ENCODE measurements at regions not wholly inside any gene's neighbourhood (a gene's known extent, or its start where the extent isn't known, plus 50 kb on each side); places are given as distances from the start of the nearest gene placed in this dataset.

- TF ChIP-seq EGR2 (tag by site-specific recombination; IDR thresholded peaks at IDR 0.05; ENCODE audit: low read depth), result peak; percentile 14; the same call in 1 of the 2 replicates
- no peak for TF ChIP-seq ZNF501 (tag by site-specific recombination; IDR thresholded peaks at IDR 0.05)
- no peak for TF ChIP-seq ZNF701 (tag by site-specific recombination; IDR thresholded peaks at IDR 0.05)
- TF ChIP-seq ZNF354C (tag by site-specific recombination; IDR thresholded peaks at IDR 0.05; ENCODE audit: borderline replicate concordance, low read depth), result no peak
- no peak for TF ChIP-seq ZNF747 (tag by site-specific recombination; IDR thresholded peaks at IDR 0.05)
- no peak for TF ChIP-seq ZNF335 (tag by site-specific recombination; conservative IDR thresholded peaks at IDR 0.05)
- TF ChIP-seq ZNF645 (tag by site-specific recombination; IDR thresholded peaks at IDR 0.05), result no peak
- peak; percentile 38 for TF ChIP-seq ZFHX2 (tag by site-specific recombination; conservative IDR thresholded peaks at IDR 0.05)
- TF ChIP-seq ZNF146 (tag by site-specific recombination; IDR thresholded peaks at IDR 0.05), result no peak
- no peak for TF ChIP-seq ZSCAN5A (tag by site-specific recombination; IDR thresholded peaks at IDR 0.05)
- ChIA-PET CTCF (interaction anchor here (0.6 to 10.0 kb wide), 9 partner anchors 15 to 406 kb away, joined by 3 to 175 read pairs (median 3); no protein-coding TSS in a partner anchor), POLR2A (interaction anchor here (0.7 kb wide), 1 partner anchor 10 kb away, joined by 4 read pairs; no protein-coding TSS in a partner anchor)
- H3K4me1 ChIP-seq (ENCODE audit: control insufficient read depth, insufficient read depth, low read length), result peaks cover 11% of the 10 kb centered on the region
- no peak overlapping the region for H3K27ac ChIP-seq (ENCODE audit: extremely low read depth, low read depth, low read length)
- no peaks in the 10 kb centered on the region for H3K9me3 ChIP-seq (ENCODE audit: control insufficient read depth, insufficient read depth, low read depth, low read length)
- H3K4me3 ChIP-seq (ENCODE audit: low read depth, low read length), result no peak overlapping the region
- H3K36me3 ChIP-seq (ENCODE audit: control insufficient read depth in 2 of 2, insufficient read depth in 1 of 2, low read length in 2 of 2), result no peaks in the 10 kb centered on the region; a peak in 1 of 3 replicates
Measured at GRCh38 chr19:28472843-28473242, 740.1 kb downstream of the UQCRFS1 start.

- no peaks in the 10 kb centered on the region for H3K9me3 ChIP-seq (ENCODE audit: control insufficient read depth, insufficient read depth, low read depth, low read length)
- CTCF ChIA-PET, result interaction anchor here (0.8 to 10.0 kb wide), 7 partner anchors 9 to 407 kb away, joined by 3 to 175 read pairs (median 3); no protein-coding TSS in a partner anchor
- POLR2A ChIA-PET, result no interaction called here
- no peak overlapping the region for H3K4me3 ChIP-seq (ENCODE audit: low read depth, low read length)
- no peak for TF ChIP-seq ZNF280D (tag by site-specific recombination; IDR thresholded peaks at IDR 0.05)
- TF ChIP-seq REPIN1 (tag by site-specific recombination; IDR thresholded peaks at IDR 0.05; ENCODE audit: low read depth), result no peak
- no peak for TF ChIP-seq GLIS2 (tag by site-specific recombination; IDR thresholded peaks at IDR 0.05)
- TF ChIP-seq ZNF202 (tag by site-specific recombination; IDR thresholded peaks at IDR 0.05; ENCODE audit: borderline replicate concordance), result no peak
- no peak for TF ChIP-seq ZSCAN4 (tag by site-specific recombination; IDR thresholded peaks at IDR 0.05)
- H3K36me3 ChIP-seq (ENCODE audit: control insufficient read depth in 2 of 2, insufficient read depth in 1 of 2, low read length in 2 of 2), result no peaks in the 10 kb centered on the region; a peak in 1 of 3 replicates
- H3K27ac ChIP-seq (ENCODE audit: extremely low read depth, low read depth, low read length), result no peak overlapping the region
- H3K4me1 ChIP-seq (ENCODE audit: control insufficient read depth, insufficient read depth, low read length), result peaks cover 11% of the 10 kb centered on the region
Measured at GRCh38 chr19:28471731-28472510, 741.0 kb downstream of the UQCRFS1 start.
